Upper lobe of right lung (tissue), 1 donor: ENCODE measurements at regions not wholly inside any gene's neighbourhood (a gene's known extent, or its start where the extent isn't known, plus 50 kb on each side); places are given as distances from the start of the nearest gene placed in this dataset.

Experiments
- ATAC-seq: fragments of 200-7000 bp; cut with Tn5 transposase; one replicate; pipeline ENCODE4 v1.9.1; 2020; ENCODE audit warnings: mild to moderate bottlenecking, moderate library complexity
- DNase-seq: peaks from one replicate; pipeline ENCODE4 v3.0.0-alpha.2; 2020
- H3K27ac ChIP-seq: fragments of 200-600 bp; one replicate; pipeline ENCODE4 v1.8.0; 2022
- H3K27me3 ChIP-seq: fragments of 200-600 bp; one replicate; pipeline ENCODE4 v1.8.0; 2022; ENCODE audit warnings: mild to moderate bottlenecking
- H3K36me3 ChIP-seq: fragments of 200-600 bp; one replicate; pipeline ENCODE4 v1.8.0; 2022
- H3K4me1 ChIP-seq: fragments of 200-600 bp; one replicate; pipeline ENCODE4 v1.8.0; 2022
- H3K4me3 ChIP-seq: fragments of 200-600 bp; one replicate; pipeline ENCODE4 v1.8.0; 2022; ENCODE audit warnings: mild to moderate bottlenecking
- H3K9me3 ChIP-seq: fragments of 200-600 bp; one replicate; pipeline ENCODE4 v1.8.0; 2022
- intact Hi-C: fragments of 100-400 bp; cut with DNase I; formaldehyde crosslinking; loops from one replicate; pipeline ENCODE4 v1.11.0; 2022
- TF ChIP-seq, protein P1 (sequence below): fragments of 200-600 bp; IDR thresholded peaks from one replicate; pipeline ENCODE4 v1.8.0; 2022; ENCODE audit warnings: antibody characterized with exemption
- donor health status: DM: no; HTN: yes; CAD: no; lungs with severe emphysema.

- H3K36me3 ChIP-seq: no peaks in the 10 kb centered on the region
- H3K4me3 ChIP-seq: no peak overlapping the region
- no peaks in the 10 kb centered on the region for H3K4me1 ChIP-seq
- DNase-seq (no peak), ATAC-seq (no peak)
- intact Hi-C loops: no loop called here
- H3K9me3 ChIP-seq: no peaks in the 10 kb centered on the region
- TF ChIP-seq, protein P1, sequence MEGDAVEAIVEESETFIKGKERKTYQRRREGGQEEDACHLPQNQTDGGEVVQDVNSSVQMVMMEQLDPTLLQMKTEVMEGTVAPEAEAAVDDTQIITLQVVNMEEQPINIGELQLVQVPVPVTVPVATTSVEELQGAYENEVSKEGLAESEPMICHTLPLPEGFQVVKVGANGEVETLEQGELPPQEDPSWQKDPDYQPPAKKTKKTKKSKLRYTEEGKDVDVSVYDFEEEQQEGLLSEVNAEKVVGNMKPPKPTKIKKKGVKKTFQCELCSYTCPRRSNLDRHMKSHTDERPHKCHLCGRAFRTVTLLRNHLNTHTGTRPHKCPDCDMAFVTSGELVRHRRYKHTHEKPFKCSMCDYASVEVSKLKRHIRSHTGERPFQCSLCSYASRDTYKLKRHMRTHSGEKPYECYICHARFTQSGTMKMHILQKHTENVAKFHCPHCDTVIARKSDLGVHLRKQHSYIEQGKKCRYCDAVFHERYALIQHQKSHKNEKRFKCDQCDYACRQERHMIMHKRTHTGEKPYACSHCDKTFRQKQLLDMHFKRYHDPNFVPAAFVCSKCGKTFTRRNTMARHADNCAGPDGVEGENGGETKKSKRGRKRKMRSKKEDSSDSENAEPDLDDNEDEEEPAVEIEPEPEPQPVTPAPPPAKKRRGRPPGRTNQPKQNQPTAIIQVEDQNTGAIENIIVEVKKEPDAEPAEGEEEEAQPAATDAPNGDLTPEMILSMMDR: no peak
- H3K27me3 ChIP-seq: no peaks in the 10 kb centered on the region
- H3K27ac ChIP-seq: no peak overlapping the region
These were observed 87.7 kb downstream of the PXDC1 start for GRCh38 chr6:3663811-3664210.

GRCh38 chr6:3663081-3663480 lies 88.4 kb downstream of the PXDC1 start:
- H3K27ac ChIP-seq: no peak overlapping the region
- ATAC-seq: no peak
- no peak overlapping the region for H3K4me3 ChIP-seq
- H3K9me3 ChIP-seq: no peaks in the 10 kb centered on the region
- intact Hi-C loops: no loop called here
- H3K4me1 ChIP-seq: no peaks in the 10 kb centered on the region
- no peak for DNase-seq
- H3K36me3 ChIP-seq: no peaks in the 10 kb centered on the region
- TF ChIP-seq, protein P1: no peak
- no peaks in the 10 kb centered on the region for H3K27me3 ChIP-seq

- intact Hi-C loops: no loop called here
- Histone ChIP-seq H3K9me3 (no peaks in the 10 kb centered on the region), H3K4me1 (no peaks in the 10 kb centered on the region), H3K27ac (no peak overlapping the region), H3K4me3 (no peak overlapping the region), H3K27me3 (no peaks in the 10 kb centered on the region), H3K36me3 (no peaks in the 10 kb centered on the region)
- no peak for ATAC-seq
- DNase-seq: no peak
- TF ChIP-seq, protein P1: no peak
These were observed 90.1 kb downstream of the PXDC1 start for GRCh38 chr6:3661390-3661789.

GRCh38 chr6:3660473-3660872 lies 91.0 kb downstream of the PXDC1 start:
- Histone ChIP-seq H3K27me3 (no peaks in the 10 kb centered on the region), H3K36me3 (no peaks in the 10 kb centered on the region), H3K27ac (no peak overlapping the region), H3K4me1 (no peaks in the 10 kb centered on the region), H3K4me3 (no peak overlapping the region), H3K9me3 (no peaks in the 10 kb centered on the region)
- TF ChIP-seq, protein P1: no peak
- intact Hi-C loops: no loop called here
- ATAC-seq (no peak), DNase-seq (no peak)

DNA sequence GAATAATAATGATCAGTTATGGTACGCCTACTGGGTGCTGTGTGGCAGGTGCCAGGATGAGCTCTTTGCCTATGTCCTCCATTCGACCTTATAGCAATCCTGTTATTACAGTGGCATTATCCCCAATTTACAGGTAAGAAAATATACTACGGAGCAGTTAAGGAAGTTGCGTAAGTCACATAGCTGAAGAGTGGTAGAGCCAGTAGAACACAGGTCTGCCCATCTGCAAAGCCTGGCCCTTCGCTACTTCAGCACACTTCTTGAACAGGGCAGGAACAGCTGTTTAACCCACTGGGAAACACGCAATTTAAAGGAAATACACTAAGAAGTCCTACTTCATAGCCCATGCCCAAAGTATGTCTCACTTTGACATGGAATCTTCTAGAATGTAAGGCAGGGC lies 91.8 kb downstream of the PXDC1 start:
- intact Hi-C loops: no loop called here
- ATAC-seq: no peak
- H3K27me3 ChIP-seq: no peaks in the 10 kb centered on the region
- no peaks in the 10 kb centered on the region for H3K9me3 ChIP-seq
- H3K4me3 ChIP-seq: no peak overlapping the region
- no peaks in the 10 kb centered on the region for H3K36me3 ChIP-seq
- TF ChIP-seq, protein P1: no peak
- no peak for DNase-seq
- H3K4me1 ChIP-seq: no peaks in the 10 kb centered on the region
- H3K27ac ChIP-seq: no peak overlapping the region

GRCh38 chr6:3656076-3656475 lies 95.4 kb downstream of the PXDC1 start:
- Histone ChIP-seq H3K27me3 (no peaks in the 10 kb centered on the region), H3K9me3 (no peaks in the 10 kb centered on the region), H3K27ac (no peak overlapping the region), H3K36me3 (no peaks in the 10 kb centered on the region), H3K4me3 (no peak overlapping the region), H3K4me1 (no peaks in the 10 kb centered on the region)
- TF ChIP-seq, protein P1: no peak
- DNase-seq (no peak), ATAC-seq (no peak)
- intact Hi-C loops: no loop called here
